Activated CD4-positive, alpha-beta T cell treated with anti-CD3 and anti-CD28 coated beads for 4 hours (primary cell): ENCODE measurements at regions not wholly inside any gene's neighbourhood (a gene's known extent, or its start where the extent isn't known, plus 50 kb on each side); places are given as distances from the start of the nearest gene placed in this dataset.

ENCODE experiments used
- DNase-seq, 2 donors: peaks; one replicate each; pipeline ENCODE4 v3.0.0-alpha.2; 2020

GRCh38 chr1:59006932-59007331, 223.1 kb upstream of the JUN start:
- DNase-seq: no peak

GRCh38 chr1:59007429-59007819, 223.6 kb upstream of the JUN start:
- no peak for DNase-seq

GRCh38 chr1:59007820-59008598, 224.2 kb upstream of the JUN start:
- no peak for DNase-seq

- DNase-seq: no peak
Measured at GRCh38 chr1:59008599-59009347, 224.9 kb upstream of the JUN start.

GRCh38 chr1:59011663-59012062, 227.8 kb upstream of the JUN start:
- DNase-seq: no peak

GRCh38 chr1:59012378-59012777, 228.5 kb upstream of the JUN start:
- DNase-seq: no peak

- no peak for DNase-seq
Measured at GRCh38 chr1:59013276-59013927, 229.6 kb upstream of the JUN start.

GRCh38 chr1:59013928-59014279, 230.1 kb upstream of the JUN start:
- no peak for DNase-seq

- no peak for DNase-seq
Measured at GRCh38 chr1:59014827-59015226, 231.0 kb upstream of the JUN start.

GRCh38 chr1:59015708-59016107, 231.9 kb upstream of the JUN start:
- DNase-seq: no peak

- DNase-seq: no peak
Measured at GRCh38 chr1:59016390-59016789, 232.5 kb upstream of the JUN start.

GRCh38 chr1:59017501-59018231, 233.8 kb upstream of the JUN start:
- no peak for DNase-seq

GRCh38 chr1:59018446-59018845, 234.6 kb upstream of the JUN start:
- DNase-seq: no peak

- DNase-seq: no peak
Measured at GRCh38 chr1:59018860-59019259, 235.0 kb upstream of the JUN start.

- peak; percentile 37 to 55 for DNase-seq
Measured at GRCh38 chr1:59020151-59020997, 236.5 kb upstream of the JUN start.

GRCh38 chr1:59022199-59022598, 238.4 kb upstream of the JUN start:
- no peak for DNase-seq

GRCh38 chr1:59022799-59023198, 239.0 kb upstream of the JUN start:
- no peak for DNase-seq

- DNase-seq: no peak
Measured at GRCh38 chr1:59025201-59025600, 241.4 kb upstream of the JUN start.

- DNase-seq: no peak
Measured at GRCh38 chr1:59025898-59026426, 242.1 kb upstream of the JUN start.

GRCh38 chr1:59026472-59026948, 242.7 kb upstream of the JUN start:
- no peak for DNase-seq

- no peak for DNase-seq
Measured at GRCh38 chr1:59027177-59027576, 243.3 kb upstream of the JUN start.

GRCh38 chr1:59028048-59028447, 244.2 kb upstream of the JUN start:
- DNase-seq: no peak
